Activated gamma-delta T cell (primary cell): ENCODE measurements at regions not wholly inside any gene's neighbourhood (a gene's known extent, or its start where the extent isn't known, plus 50 kb on each side); places are given as distances from the start of the nearest gene placed in this dataset.

Source experiments
- DNase-seq: peaks from one replicate; lab custom pipeline; 2025; lab: John Stamatoyannopoulos, UW

GRCh38 chr17:54007855-54008254 lies 185.1 kb downstream of the KIF2B start:
- no peak for DNase-seq

GRCh38 chr17:54009502-54009901 lies 186.8 kb downstream of the KIF2B start:
- no peak for DNase-seq

- no peak for DNase-seq
Observed at GRCh38 chr17:54013072-54013471, 190.3 kb downstream of the KIF2B start.

DNA sequence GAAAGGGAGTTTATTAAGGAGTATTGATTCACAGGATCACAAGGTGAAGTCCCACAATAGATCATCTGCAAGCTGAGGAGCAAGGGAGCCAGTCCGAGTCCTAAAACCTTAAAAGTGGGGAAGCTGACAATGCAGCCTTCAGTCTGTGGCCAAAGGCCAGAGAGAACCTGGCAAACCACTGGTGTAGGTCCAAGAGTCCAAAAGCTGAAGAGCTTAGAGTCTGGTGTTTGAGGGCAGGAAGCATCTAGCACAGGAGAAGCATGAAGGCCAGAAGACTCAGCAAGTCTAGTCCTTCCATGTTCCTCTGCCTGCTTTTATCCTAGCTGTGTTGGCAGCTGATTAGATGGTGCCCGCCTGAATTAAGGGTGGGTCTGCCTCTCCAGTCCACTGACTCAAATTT lies 193.0 kb downstream of the KIF2B start:
- DNase-seq, result no peak

DNA sequence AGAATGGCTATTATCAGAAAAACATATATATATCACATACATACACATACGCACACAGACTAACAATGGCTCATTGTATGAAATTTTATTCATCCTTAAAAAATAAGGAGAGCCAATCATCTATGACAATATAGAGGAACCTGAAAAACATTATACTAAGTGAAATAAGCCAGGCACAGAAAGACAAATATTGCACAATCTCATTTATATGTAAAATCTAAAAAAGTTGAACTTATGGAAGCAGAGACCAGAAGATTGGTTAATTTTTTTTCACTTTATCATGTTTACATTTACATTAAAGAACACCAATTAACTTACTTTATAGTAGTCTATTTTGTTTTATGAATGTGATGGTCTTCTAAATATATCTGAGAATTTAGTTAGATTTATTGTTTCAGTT lies 198.7 kb downstream of the KIF2B start:
- no peak for DNase-seq

- no peak for DNase-seq
Observed at GRCh38 chr17:54028986-54029580, 206.4 kb downstream of the KIF2B start.

- no peak for DNase-seq
Observed at GRCh38 chr17:54029986-54030385, 207.3 kb downstream of the KIF2B start.

- no peak for DNase-seq
Observed at GRCh38 chr17:54046570-54046969, 223.8 kb downstream of the KIF2B start.

DNA sequence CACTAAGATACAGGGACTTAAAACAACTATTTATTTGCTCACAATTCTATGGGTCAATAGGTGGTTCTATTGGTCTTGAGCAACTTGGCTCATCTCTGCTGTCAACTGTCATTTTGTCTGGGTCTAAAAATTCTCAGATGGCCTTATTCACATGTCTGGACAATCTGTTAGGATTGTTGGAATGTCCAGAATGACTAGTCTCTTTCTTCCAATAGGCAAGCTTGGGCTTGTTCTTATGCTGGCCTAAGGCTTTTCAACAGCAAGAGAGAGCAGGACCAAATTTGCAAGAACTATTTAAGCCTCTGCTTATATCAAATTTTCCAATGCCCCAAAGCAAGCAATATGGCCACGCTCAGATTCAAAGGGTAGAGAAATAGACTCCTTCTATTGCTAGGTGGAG lies 240.9 kb downstream of the KIF2B start:
- DNase-seq, result no peak

DNA sequence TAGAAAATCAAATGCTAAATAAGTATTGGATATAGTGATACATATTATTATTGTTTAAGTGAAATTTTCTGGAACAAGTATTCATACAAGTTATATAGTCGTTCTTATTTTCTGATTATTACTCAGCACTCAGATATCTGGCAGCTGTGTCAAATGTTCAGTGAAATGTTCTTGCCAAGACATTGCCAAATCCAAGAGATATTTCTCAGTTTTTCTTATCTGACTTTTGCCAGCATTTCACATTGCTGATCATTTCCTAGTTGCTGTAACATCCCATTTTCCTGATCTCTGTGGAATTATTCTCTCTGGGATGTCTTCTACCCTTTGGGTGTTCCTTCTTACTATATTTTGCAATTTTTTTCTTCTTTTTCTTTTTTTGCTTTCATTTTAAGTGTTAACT lies 262.3 kb downstream of the KIF2B start:
- no peak for DNase-seq

GRCh38 chr17:54085934-54086333 lies 263.2 kb downstream of the KIF2B start:
- DNase-seq, result no peak

DNA sequence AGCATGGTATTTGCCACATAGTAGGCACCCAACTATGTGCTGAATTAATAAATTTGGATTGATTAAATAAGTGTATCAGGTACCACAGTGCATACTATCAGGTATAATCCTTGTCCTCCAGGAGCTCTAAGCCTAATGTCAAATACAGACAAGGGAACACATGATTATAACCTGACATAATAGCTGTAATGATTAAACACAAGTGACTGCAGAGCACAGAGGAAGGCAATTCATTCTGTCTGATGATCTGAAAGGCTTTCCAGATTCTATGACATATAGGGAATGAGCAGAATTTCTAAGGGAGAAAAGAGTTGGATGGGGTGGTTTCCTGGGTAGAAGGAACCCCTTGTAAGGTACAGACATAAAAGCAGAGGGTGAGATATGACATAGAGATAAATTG lies 273.5 kb downstream of the KIF2B start:
- no peak for DNase-seq

GRCh38 chr17:54099221-54099620 lies 276.5 kb downstream of the KIF2B start:
- no peak for DNase-seq

GRCh38 chr17:54102246-54102645 lies 279.5 kb downstream of the KIF2B start:
- no peak for DNase-seq

DNA sequence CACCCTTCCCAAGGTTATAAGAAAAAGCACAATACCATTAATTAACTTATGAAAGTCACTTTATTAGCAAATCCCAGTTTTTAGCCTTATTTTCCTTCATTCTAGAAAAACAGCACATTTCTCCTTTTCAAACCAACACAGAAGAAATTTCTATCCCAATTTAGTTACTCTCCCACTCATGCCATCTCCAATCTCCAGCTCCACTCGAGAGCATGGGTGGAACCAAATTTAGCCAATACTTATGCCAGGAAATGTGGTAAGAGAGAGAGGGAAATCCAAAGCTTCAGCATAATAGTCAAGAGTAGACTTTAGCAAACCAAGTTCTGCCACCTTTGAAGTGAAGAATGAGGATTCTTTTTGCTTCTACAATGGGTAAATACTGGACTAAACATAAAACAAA lies 288.8 kb downstream of the KIF2B start:
- DNase-seq, result no peak

DNA sequence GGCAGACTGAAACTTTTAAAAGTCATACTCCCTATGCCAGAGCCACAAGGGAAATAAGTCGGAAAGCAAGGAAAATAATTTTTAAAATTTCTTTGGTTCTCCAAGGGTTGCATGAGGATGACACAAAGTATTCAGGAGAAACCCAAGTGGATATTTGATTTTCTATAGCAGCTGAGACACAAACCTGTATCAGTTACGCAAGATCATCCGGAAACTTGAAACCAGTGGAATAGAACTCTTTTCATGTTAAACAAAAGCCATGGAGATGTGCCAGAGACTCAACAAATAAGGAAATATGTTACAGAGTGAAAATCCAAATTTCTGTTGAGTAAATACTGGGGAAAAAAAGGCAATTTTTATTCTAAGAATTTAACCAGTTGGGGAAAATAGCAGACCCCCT lies 294.7 kb downstream of the KIF2B start:
- no peak for DNase-seq

DNA sequence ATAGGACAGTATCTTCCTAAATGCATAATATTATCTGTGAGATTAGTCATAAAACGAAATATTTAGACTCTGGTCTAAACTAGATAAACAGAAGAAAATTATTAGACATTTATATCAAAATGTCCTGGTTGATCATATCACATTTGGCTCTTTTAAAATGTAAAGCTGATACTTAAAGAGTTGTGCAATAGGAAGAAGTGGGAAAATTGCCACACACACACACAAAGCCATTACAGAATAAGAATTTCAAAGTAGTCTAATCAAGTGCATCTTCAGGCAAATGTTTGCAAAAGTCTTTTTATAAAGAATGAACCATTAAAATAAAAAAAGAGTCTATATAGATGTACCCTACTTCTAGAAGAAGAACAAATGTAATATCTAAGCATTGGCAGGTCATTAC lies 301.7 kb downstream of the KIF2B start:
- no peak for DNase-seq

GRCh38 chr17:54153423-54153822 lies 330.7 kb downstream of the KIF2B start:
- DNase-seq, result no peak

GRCh38 chr17:54157542-54157941 lies 334.8 kb downstream of the KIF2B start:
- no peak for DNase-seq

DNA sequence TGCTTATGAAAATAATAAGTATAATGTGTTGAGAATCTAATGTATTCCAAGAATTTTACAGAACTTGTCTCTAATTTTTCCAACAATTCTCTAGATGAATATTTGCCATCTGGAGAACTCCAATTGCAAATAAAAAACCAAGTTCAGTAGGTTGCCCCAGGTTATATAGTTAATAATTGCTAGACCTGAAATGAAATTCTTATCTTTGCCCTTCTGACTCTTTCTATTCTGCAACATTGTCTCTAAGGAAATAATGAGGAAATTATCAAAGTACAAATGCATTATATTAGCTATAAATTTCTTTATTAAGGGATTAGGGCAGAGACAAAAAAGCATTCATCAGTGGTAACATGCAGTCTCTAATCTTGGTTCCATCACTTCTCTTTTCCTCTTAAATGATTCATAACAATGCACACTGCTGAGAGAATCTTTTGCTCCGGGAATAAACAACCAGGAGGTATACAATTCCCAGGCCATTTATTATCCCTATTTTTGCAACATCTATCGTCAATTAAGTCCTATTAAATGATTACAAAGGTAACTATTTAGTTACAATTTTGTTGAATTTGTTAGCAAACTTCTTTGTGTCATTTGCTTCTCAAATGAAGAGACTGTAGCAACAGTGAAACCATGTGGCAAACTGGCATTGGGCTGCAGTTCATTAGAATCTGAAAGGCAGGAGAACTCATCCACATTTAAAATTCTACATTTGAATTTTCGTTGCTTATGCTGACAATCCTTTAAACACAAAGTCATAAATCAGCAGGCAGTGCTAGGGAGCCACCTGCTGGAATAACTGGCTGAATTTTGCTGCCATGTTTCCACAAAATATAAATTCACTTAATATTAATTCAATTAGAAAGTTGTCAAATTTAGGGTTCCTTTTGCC lies 349.6 kb downstream of the KIF2B start:
- DNase-seq, result no peak

DNA sequence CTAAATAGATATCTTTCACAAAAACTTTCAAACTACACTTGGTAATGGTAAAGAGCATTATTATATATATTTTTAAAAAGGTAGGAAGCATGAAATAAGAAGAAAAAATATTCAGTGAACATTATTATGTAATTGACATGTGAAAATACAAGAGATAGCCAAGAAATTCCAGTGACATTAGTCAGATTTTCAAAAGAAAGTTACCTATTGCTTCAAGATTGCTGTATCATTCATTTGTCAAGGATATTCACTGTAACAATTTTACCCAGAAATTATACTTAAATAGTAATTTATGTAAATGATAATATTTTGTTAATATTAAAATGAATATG lies 350.2 kb downstream of the KIF2B start:
- no peak for DNase-seq

GRCh38 chr17:54177606-54178308 lies 355.0 kb downstream of the KIF2B start:
- no peak for DNase-seq

- no peak for DNase-seq
Observed at GRCh38 chr17:54180950-54181349, 358.2 kb downstream of the KIF2B start.
